Type B pancreatic cell (in vitro differentiated cells): ENCODE measurements at regions not wholly inside any gene's neighbourhood (a gene's known extent, or its start where the extent isn't known, plus 50 kb on each side); places are given as distances from the start of the nearest gene placed in this dataset.

Source experiments
- DNase-seq: peaks from one replicate; pipeline ENCODE4 v3.0.0; 2021; ENCODE audit warnings: mixed read lengths; ENCODE audit not compliant: unreplicated experiment; ENCODE audit errors: extremely low spot score
- H3K27ac Mint-ChIP-seq: 2 replicates; pipeline ENCODE4 v1.8.0; 2021; ENCODE audit warnings: mild to moderate bottlenecking, mixed read lengths
- H3K27me3 Mint-ChIP-seq: 2 replicates; pipeline ENCODE4 v1.8.0; 2021; ENCODE audit warnings: mixed read lengths
- H3K36me3 Mint-ChIP-seq: 2 replicates; pipeline ENCODE4 v1.8.0; 2021; ENCODE audit warnings: mixed read lengths
- H3K4me1 Mint-ChIP-seq: one replicate; pipeline ENCODE4 v1.8.0; 2021; ENCODE audit warnings: mixed read lengths; ENCODE audit not compliant: unreplicated experiment
- H3K4me3 Mint-ChIP-seq: 2 replicates; pipeline ENCODE4 v1.8.0; 2021; ENCODE audit warnings: mild to moderate bottlenecking, mixed read lengths
- H3K9me3 Mint-ChIP-seq: 2 replicates; pipeline ENCODE4 v1.8.0; 2021; ENCODE audit warnings: mixed read lengths
- CTCF ChIP-seq: fragments of 200-600 bp; sonication (generic); conservative IDR thresholded peaks from 2 replicates; pipeline ENCODE4 v1.5.0; 2021; ENCODE audit warnings: antibody characterized with exemption, mild to moderate bottlenecking

GRCh38 chr2:17422061-17422460, 96.2 kb downstream of the RAD51AP2 start:
- no peak for TF ChIP-seq CTCF
- Mint-ChIP-seq H3K4me1 (no peaks in the 10 kb centered on the region), H3K27me3 (no peaks in the 10 kb centered on the region), H3K36me3 (no peaks in the 10 kb centered on the region), H3K27ac (no peak overlapping the region), H3K9me3 (no peaks in the 10 kb centered on the region), H3K4me3 (no peak overlapping the region)
- no peak for DNase-seq

GRCh38 chr2:17416884-17417391, 101.3 kb downstream of the RAD51AP2 start:
- Mint-ChIP-seq H3K4me1 (no peaks in the 10 kb centered on the region), H3K36me3 (no peaks in the 10 kb centered on the region), H3K27ac (no peak overlapping the region), H3K4me3 (no peak overlapping the region), H3K9me3 (no peaks in the 10 kb centered on the region), H3K27me3 (no peaks in the 10 kb centered on the region)
- DNase-seq, result no peak
- TF ChIP-seq CTCF, result no peak

DNA sequence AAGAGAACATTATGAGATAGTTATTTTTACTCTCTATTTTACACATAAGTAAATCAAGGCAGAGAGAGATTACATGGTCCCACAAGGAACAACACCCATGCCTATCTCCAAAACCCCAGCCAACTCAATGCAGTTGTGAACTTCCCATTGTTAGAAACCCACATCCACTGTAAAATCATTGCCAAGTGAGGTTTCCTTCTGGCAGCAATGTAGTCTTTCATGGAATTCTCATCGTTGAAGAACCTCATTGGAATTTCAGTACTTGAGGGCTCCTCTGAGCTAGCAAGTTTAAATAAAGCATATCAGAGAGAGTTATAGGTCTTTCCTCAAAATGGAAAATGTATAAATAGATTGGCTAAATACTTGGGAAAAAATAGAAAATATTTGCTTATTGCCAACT, 105.2 kb downstream of the RAD51AP2 start:
- Mint-ChIP-seq H3K27me3 (no peaks in the 10 kb centered on the region), H3K27ac (no peak overlapping the region), H3K4me1 (no peaks in the 10 kb centered on the region), H3K9me3 (peaks cover 4% of the 10 kb centered on the region), H3K4me3 (no peak overlapping the region), H3K36me3 (no peaks in the 10 kb centered on the region)
- TF ChIP-seq CTCF, result no peak
- DNase-seq, result no peak

DNA sequence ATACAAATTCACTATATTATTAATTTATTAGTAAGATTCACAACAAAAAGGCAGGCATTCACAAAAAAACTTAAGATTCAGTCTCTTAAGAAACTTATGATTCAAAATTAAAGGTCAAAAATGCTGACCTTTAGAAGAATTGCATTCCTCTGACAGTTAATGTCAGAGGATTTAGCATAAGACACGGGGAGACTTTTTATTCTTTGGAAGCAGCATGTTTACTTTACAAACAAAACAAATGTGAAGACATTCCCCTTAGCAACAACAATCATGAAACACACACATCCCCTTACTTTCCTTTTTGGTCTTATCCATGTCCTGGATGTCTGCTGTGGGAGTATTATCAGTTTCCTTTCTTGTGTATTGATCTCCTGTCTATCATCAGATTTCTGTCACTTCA, 117.1 kb downstream of the RAD51AP2 start:
- no peak for TF ChIP-seq CTCF
- no peaks in the 10 kb centered on the region for H3K9me3 Mint-ChIP-seq
- no peak overlapping the region for H3K27ac Mint-ChIP-seq
- H3K36me3 Mint-ChIP-seq, result no peaks in the 10 kb centered on the region
- H3K27me3 Mint-ChIP-seq, result no peaks in the 10 kb centered on the region
- no peak for DNase-seq
- H3K4me3 Mint-ChIP-seq, result no peak overlapping the region
- H3K4me1 Mint-ChIP-seq, result no peaks in the 10 kb centered on the region

- Mint-ChIP-seq H3K36me3 (no peaks in the 10 kb centered on the region), H3K4me3 (no peak overlapping the region), H3K9me3 (no peaks in the 10 kb centered on the region)
Observed at GRCh38 chr2:17398770-17399169, 119.5 kb downstream of the RAD51AP2 start.

More at GRCh38 chr2:17398770-17399169, 119.5 kb downstream of the RAD51AP2 start:
- H3K27ac Mint-ChIP-seq, result no peak overlapping the region
- H3K27me3 Mint-ChIP-seq, result no peaks in the 10 kb centered on the region
- no peak for DNase-seq
- H3K4me1 Mint-ChIP-seq, result no peaks in the 10 kb centered on the region
- no peak for TF ChIP-seq CTCF
